Ecto neural progenitor cell (in vitro differentiated cells): ENCODE measurements at regions not wholly inside any gene's neighbourhood (a gene's known extent, or its start where the extent isn't known, plus 50 kb on each side); places are given as distances from the start of the nearest gene placed in this dataset.
"Not testable (repeated sequence)": the region's sequence is repeated elsewhere in the genome, so short reads cannot be mapped to it uniquely, and the experiment has no call there.

ENCODE experiments used
- DNase-seq: peaks from one replicate; pipeline ENCODE4 v3.0.0-alpha.2; 2018; ENCODE audit warnings: low spot score

GRCh38 chr2:38146907-38147307 is 71.0 kb upstream of the CYP1B1 start:
- no peak for DNase-seq

- no peak for DNase-seq
Observed at GRCh38 chr2:38146275-38146906, 70.4 kb upstream of the CYP1B1 start.

GRCh38 chr2:38145236-38145635 is 69.3 kb upstream of the CYP1B1 start:
- no peak for DNase-seq

- no peak for DNase-seq
Observed at GRCh38 chr2:38142627-38143026, 66.7 kb upstream of the CYP1B1 start.

- no peak for DNase-seq
Observed at GRCh38 chr2:38141501-38141900, 65.5 kb upstream of the CYP1B1 start.

GRCh38 chr2:38138996-38139395 is 63.0 kb upstream of the CYP1B1 start:
- no peak for DNase-seq

GRCh38 chr2:38138419-38138818 is 62.5 kb upstream of the CYP1B1 start:
- no peak for DNase-seq

GRCh38 chr2:38137958-38138357 is 62.0 kb upstream of the CYP1B1 start:
- not testable (repeated sequence) for DNase-seq

- no peak for DNase-seq
Observed at GRCh38 chr2:38131676-38132075, 55.7 kb upstream of the CYP1B1 start.

- DNase-seq: no peak
Observed at GRCh38 chr2:38130876-38131275, 54.9 kb upstream of the CYP1B1 start.

GRCh38 chr2:38129987-38130386 is 54.0 kb upstream of the CYP1B1 start:
- no peak for DNase-seq

GRCh38 chr2:38129481-38129880 is 53.5 kb upstream of the CYP1B1 start:
- DNase-seq: no peak

GRCh38 chr2:38128653-38129052 is 52.7 kb upstream of the CYP1B1 start:
- DNase-seq: no peak

GRCh38 chr2:38127277-38127676 is 51.3 kb upstream of the CYP1B1 start:
- DNase-seq: no peak

- no peak for DNase-seq
Observed at GRCh38 chr2:38125842-38126241, 49.9 kb upstream of the CYP1B1 start.
